ENCODE measurements at regions not wholly inside any gene's neighbourhood (a gene's known extent, or its start where the extent isn't known, plus 50 kb on each side); places are given as distances from the start of the nearest gene placed in this dataset.

DNA sequence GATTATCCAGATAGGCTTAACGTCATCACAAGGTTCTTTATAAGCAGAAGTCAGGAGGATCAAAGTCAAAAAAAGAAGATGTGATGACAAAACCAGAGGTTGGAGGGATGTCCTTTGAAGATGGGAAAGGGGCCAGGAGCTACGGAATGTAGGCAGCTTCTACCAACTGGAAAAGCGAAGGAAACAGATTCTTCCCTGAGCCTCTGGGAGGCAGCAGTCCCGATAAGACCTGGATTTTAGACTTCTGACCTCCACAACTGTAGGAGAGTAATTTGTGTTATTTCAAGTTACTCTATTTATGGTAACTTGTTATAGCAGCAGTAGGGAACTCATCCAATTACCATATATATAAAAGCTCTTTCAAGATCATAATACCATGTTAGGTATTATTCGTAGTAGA, 98.8 kb upstream of the MYCBP2 start:
- Histone ChIP-seq H3K27ac (ENCODE audit: low read depth, low read length) (no peak overlapping the region), H3K36me3 (ENCODE audit: insufficient read depth, low read length) (no peaks in the 10 kb centered on the region), H3K79me2 (ENCODE audit: control insufficient read depth, insufficient read depth, low read length, unreplicated experiment) (no peaks in the 10 kb centered on the region), H2AFZ (ENCODE audit: low read length, unreplicated experiment) (no peak overlapping the region), H3K4me3 (ENCODE audit: low read depth, low read length) (no peak overlapping the region), H3K4me1 (ENCODE audit: control insufficient read depth, insufficient read depth, low read length, unreplicated experiment) (no peaks in the 10 kb centered on the region), H3K27me3 (ENCODE audit: insufficient read depth, low read length) (no peaks in the 10 kb centered on the region)

DNA sequence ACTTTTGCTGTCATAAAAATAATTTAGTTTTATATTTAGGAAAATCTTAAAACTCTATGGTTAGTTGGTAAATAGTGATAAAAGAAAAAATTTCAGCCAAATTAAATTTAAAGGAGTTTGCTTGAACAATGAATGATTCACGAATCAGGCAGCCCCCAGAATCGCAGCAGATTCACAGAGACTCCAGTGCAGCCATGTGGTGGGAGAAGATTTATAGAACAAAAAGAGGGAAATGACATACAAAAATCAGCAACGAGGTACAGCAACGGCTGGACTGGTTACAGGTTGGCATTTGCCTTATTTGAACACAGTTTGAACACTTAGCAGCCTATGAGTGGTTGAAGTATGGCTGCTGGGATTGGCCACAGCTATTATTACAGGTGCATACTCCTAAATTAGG, 96.4 kb upstream of the MYCBP2 start:
- no peak overlapping the region for H3K27ac ChIP-seq (ENCODE audit: low read depth, low read length)
- no peaks in the 10 kb centered on the region for H3K36me3 ChIP-seq (ENCODE audit: insufficient read depth, low read length)
- no peak overlapping the region for H3K4me3 ChIP-seq (ENCODE audit: low read depth, low read length)
- H2AFZ ChIP-seq (ENCODE audit: low read length, unreplicated experiment), result no peak overlapping the region
- no peaks in the 10 kb centered on the region for H3K4me1 ChIP-seq (ENCODE audit: control insufficient read depth, insufficient read depth, low read length, unreplicated experiment)
- no peaks in the 10 kb centered on the region for H3K79me2 ChIP-seq (ENCODE audit: control insufficient read depth, insufficient read depth, low read length, unreplicated experiment)
- no peaks in the 10 kb centered on the region for H3K27me3 ChIP-seq (ENCODE audit: insufficient read depth, low read length)

- no peak overlapping the region for H3K4me3 ChIP-seq (ENCODE audit: low read depth, low read length)
- H2AFZ ChIP-seq (ENCODE audit: low read length, unreplicated experiment), result no peak overlapping the region
- no peaks in the 10 kb centered on the region for H3K4me1 ChIP-seq (ENCODE audit: control insufficient read depth, insufficient read depth, low read length, unreplicated experiment)
Measured at GRCh38 chr13:77422724-77423123, 95.8 kb upstream of the MYCBP2 start.

GRCh38 chr13:77417897-77418296, 91.0 kb upstream of the MYCBP2 start:
- Histone ChIP-seq H3K79me2 (ENCODE audit: control insufficient read depth, insufficient read depth, low read length, unreplicated experiment) (no peaks in the 10 kb centered on the region), H3K36me3 (ENCODE audit: insufficient read depth, low read length) (no peaks in the 10 kb centered on the region), H3K27ac (ENCODE audit: low read depth, low read length) (no peak overlapping the region), H3K27me3 (ENCODE audit: insufficient read depth, low read length) (no peaks in the 10 kb centered on the region), H3K4me3 (ENCODE audit: low read depth, low read length) (no peak overlapping the region), H2AFZ (ENCODE audit: low read length, unreplicated experiment) (no peak overlapping the region), H3K4me1 (ENCODE audit: control insufficient read depth, insufficient read depth, low read length, unreplicated experiment) (no peaks in the 10 kb centered on the region)

More at GRCh38 chr13:77422724-77423123, 95.8 kb upstream of the MYCBP2 start:
- Histone ChIP-seq H3K27me3 (ENCODE audit: insufficient read depth, low read length) (no peaks in the 10 kb centered on the region), H3K36me3 (ENCODE audit: insufficient read depth, low read length) (no peaks in the 10 kb centered on the region), H3K27ac (ENCODE audit: low read depth, low read length) (no peak overlapping the region), H3K79me2 (ENCODE audit: control insufficient read depth, insufficient read depth, low read length, unreplicated experiment) (no peaks in the 10 kb centered on the region)

DNA sequence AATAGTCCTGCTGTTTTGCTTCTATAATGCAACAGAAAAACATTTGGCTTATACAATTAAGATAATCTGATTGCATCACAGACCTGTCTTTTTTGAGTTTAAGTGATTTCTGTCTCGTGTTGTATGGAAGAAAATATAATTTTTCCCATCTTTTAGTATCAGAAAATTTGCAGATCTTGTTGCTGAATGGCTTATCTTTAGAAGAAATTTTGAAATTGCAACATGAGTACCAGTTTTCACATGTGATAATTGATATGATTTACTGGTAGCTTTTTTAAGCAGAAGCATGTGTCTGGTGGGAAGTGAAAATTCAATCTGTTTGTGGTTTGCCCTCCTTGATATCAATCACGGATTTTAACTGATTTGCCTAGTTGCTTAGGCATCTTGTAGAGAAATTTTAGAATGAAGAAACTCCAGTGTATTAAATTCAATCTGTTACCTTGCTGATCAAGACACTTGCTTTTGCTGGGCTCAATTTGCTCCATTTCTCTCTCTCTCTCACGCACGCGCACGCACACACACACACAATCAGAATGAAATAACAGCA, 89.8 kb upstream of the MYCBP2 start:
- no peaks in the 10 kb centered on the region for H3K36me3 ChIP-seq (ENCODE audit: insufficient read depth, low read length)
- no peak overlapping the region for H2AFZ ChIP-seq (ENCODE audit: low read length, unreplicated experiment)
- H3K27me3 ChIP-seq (ENCODE audit: insufficient read depth, low read length), result no peaks in the 10 kb centered on the region
- H3K4me1 ChIP-seq (ENCODE audit: control insufficient read depth, insufficient read depth, low read length, unreplicated experiment), result no peaks in the 10 kb centered on the region
- no peaks in the 10 kb centered on the region for H3K79me2 ChIP-seq (ENCODE audit: control insufficient read depth, insufficient read depth, low read length, unreplicated experiment)
- no peak overlapping the region for H3K27ac ChIP-seq (ENCODE audit: low read depth, low read length)
- no peak overlapping the region for H3K4me3 ChIP-seq (ENCODE audit: low read depth, low read length)

DNA sequence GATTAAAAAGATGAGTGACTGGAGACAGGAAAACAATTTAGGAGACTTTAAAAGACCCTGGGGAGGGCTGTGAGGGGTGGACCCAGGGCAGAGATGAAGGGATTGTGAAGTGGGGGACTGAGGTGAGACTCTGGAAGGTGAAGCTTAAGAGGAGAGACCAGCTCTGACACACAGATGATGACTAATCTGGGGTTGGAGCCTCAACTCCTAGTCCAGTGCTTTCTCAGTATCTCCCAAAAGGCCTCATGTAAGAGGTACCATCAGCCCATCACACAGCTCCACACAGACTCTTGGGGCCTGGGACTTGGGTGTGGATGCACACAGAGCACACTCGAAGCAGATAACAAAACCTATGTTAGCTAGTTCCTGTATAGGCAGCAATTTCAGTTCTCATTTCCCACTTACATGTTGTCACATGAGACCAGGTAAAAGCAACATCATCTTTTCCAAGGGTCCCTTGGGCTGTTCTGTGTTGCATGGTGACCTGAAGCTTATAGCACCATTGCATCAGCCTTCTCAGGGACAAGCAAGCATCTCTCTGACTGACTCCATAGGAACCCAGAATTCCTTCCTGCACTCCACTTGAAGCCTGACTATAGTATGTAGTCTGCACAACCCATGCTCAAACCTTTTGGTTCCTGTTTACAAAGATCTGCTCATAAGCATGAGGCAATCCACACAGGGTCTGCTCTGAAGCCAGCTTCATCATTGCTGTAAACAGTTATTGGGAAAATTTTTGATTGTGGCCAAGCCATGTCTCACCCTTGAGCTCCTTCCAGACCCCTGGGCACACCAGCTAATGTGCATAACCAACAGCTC, 88.6 kb upstream of the MYCBP2 start:
- H2AFZ ChIP-seq (ENCODE audit: low read length, unreplicated experiment), result no peak overlapping the region

GRCh38 chr13:77412860-77413259, 86.0 kb upstream of the MYCBP2 start:
- Histone ChIP-seq H3K79me2 (ENCODE audit: control insufficient read depth, insufficient read depth, low read length, unreplicated experiment) (no peaks in the 10 kb centered on the region), H3K4me1 (ENCODE audit: control insufficient read depth, insufficient read depth, low read length, unreplicated experiment) (no peaks in the 10 kb centered on the region), H3K27me3 (ENCODE audit: insufficient read depth, low read length) (no peaks in the 10 kb centered on the region), H2AFZ (ENCODE audit: low read length, unreplicated experiment) (no peak overlapping the region), H3K4me3 (ENCODE audit: low read depth, low read length) (no peak overlapping the region), H3K36me3 (ENCODE audit: insufficient read depth, low read length) (no peaks in the 10 kb centered on the region), H3K27ac (ENCODE audit: low read depth, low read length) (no peak overlapping the region)

More for the DNA sequence above, 88.6 kb upstream of the MYCBP2 start:
- Histone ChIP-seq H3K27me3 (ENCODE audit: insufficient read depth, low read length) (no peaks in the 10 kb centered on the region), H3K36me3 (ENCODE audit: insufficient read depth, low read length) (no peaks in the 10 kb centered on the region), H3K4me3 (ENCODE audit: low read depth, low read length) (no peak overlapping the region), H3K79me2 (ENCODE audit: control insufficient read depth, insufficient read depth, low read length, unreplicated experiment) (no peaks in the 10 kb centered on the region), H3K4me1 (ENCODE audit: control insufficient read depth, insufficient read depth, low read length, unreplicated experiment) (no peaks in the 10 kb centered on the region), H3K27ac (ENCODE audit: low read depth, low read length) (no peak overlapping the region)

DNA sequence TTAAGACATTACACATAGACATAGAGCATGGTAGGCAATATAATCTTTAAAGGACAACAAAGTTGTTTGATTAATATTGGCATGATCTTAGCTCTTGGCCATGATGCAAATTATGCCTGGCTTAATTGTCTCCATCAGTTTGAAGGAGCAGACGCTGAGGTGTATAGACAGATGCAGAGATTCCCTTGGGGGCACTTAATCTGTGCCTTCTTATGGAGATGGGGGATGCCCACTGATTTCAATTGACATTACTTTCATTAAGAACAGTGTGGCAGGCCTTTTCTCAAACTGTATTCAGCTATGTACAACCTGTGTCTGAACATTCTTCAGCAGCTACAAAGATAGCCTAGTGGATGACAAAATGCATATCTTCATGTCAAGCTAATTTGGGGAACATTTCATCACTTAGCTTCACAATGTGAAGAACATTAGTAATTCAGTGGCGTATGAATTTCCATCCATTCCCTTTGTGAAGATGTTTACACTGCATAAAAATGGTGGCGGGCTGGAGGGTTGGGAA, 85.3 kb upstream of the MYCBP2 start:
- no peak overlapping the region for H3K4me3 ChIP-seq (ENCODE audit: low read depth, low read length)
- no peak overlapping the region for H3K27ac ChIP-seq (ENCODE audit: low read depth, low read length)
- H3K36me3 ChIP-seq (ENCODE audit: insufficient read depth, low read length), result no peaks in the 10 kb centered on the region
- H3K79me2 ChIP-seq (ENCODE audit: control insufficient read depth, insufficient read depth, low read length, unreplicated experiment), result no peaks in the 10 kb centered on the region
- no peak overlapping the region for H2AFZ ChIP-seq (ENCODE audit: low read length, unreplicated experiment)
- no peaks in the 10 kb centered on the region for H3K4me1 ChIP-seq (ENCODE audit: control insufficient read depth, insufficient read depth, low read length, unreplicated experiment)
- H3K27me3 ChIP-seq (ENCODE audit: insufficient read depth, low read length), result no peaks in the 10 kb centered on the region

DNA sequence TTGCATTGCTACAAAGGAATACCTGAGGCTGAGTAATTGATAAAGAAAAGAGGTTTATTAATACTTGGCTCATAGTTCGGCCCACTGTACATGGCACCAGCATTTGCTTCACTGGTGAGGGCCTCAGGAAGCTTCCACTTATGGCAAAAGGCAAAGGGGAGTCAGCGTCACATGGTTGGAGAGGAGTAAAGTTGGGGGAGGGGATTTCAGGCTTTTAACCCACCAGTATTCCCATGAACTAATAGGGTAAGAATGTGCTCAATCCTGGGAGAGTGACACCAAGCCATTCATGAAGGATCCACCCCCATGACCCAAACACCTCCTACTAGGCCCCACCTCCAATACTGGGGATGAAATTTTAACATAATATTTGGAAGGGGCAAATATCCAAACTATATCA, 82.5 kb upstream of the MYCBP2 start:
- Histone ChIP-seq H3K27me3 (ENCODE audit: insufficient read depth, low read length) (no peaks in the 10 kb centered on the region), H2AFZ (ENCODE audit: low read length, unreplicated experiment) (no peak overlapping the region), H3K4me3 (ENCODE audit: low read depth, low read length) (no peak overlapping the region), H3K4me1 (ENCODE audit: control insufficient read depth, insufficient read depth, low read length, unreplicated experiment) (no peaks in the 10 kb centered on the region), H3K79me2 (ENCODE audit: control insufficient read depth, insufficient read depth, low read length, unreplicated experiment) (no peaks in the 10 kb centered on the region), H3K36me3 (ENCODE audit: insufficient read depth, low read length) (no peaks in the 10 kb centered on the region), H3K27ac (ENCODE audit: low read depth, low read length) (no peak overlapping the region)

DNA sequence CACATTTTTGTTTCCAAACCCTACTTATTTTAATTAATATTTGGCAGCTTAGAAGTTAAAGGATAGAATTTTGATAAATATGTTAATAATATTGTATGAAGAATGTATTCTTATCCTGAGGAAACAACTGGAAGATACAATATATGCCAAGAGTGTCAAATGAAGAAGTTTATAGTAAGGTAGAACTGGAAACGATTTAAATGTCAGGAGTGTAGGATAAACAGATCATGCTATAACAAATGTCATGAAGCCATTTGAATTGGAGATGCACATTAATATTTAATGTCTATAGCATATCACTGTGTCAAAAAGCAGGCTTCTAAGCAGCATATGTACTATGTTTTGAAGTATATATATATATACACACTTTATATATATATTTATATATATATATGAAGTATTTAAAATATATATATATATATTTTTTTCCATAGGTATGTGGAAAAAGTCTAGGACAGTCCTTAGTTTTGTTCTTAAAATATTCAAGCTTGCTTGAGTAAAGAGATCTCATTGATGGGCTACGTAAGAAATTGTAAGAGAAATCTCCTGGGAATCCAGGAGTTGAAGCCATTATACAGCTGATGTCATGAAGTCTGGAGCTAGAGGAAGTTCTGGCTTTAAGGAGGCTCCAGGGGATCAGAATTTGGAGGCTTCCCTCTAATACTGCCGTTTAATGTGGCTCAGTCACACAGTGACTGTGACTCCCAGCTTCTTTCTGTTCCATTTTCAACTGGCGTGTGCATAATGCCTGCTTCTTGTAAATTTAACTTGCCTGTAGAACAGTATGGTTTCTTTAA, 79.9 kb upstream of the MYCBP2 start:
- no peak overlapping the region for H2AFZ ChIP-seq (ENCODE audit: low read length, unreplicated experiment)

More for the DNA sequence above, 79.9 kb upstream of the MYCBP2 start:
- H3K4me3 ChIP-seq (ENCODE audit: low read depth, low read length), result no peak overlapping the region
- H3K36me3 ChIP-seq (ENCODE audit: insufficient read depth, low read length), result no peaks in the 10 kb centered on the region
- H3K4me1 ChIP-seq (ENCODE audit: control insufficient read depth, insufficient read depth, low read length, unreplicated experiment), result no peaks in the 10 kb centered on the region
- no peaks in the 10 kb centered on the region for H3K79me2 ChIP-seq (ENCODE audit: control insufficient read depth, insufficient read depth, low read length, unreplicated experiment)
- H3K27ac ChIP-seq (ENCODE audit: low read depth, low read length), result no peak overlapping the region
- H3K27me3 ChIP-seq (ENCODE audit: insufficient read depth, low read length), result no peaks in the 10 kb centered on the region
